Sigmoid colon (tissue), 4 donors: ENCODE measurements at regions not wholly inside any gene's neighbourhood (a gene's known extent, or its start where the extent isn't known, plus 50 kb on each side); places are given as distances from the start of the nearest gene placed in this dataset.
"Not testable (repeated sequence)": the region's sequence is repeated elsewhere in the genome, so short reads cannot be mapped to it uniquely, and the experiment has no call there.

Source experiments
- CTCF ChIP-seq, 4 experiments: fragments of 450-650 bp in 3 of 4; fragments of 200-600 bp in 1 of 4; IDR thresholded peaks; one replicate each; pipeline ENCODE4 v1.5.1; 2016 to 2019; ENCODE audit warnings: antibody characterized with exemption in 4 of 4, mild to moderate bottlenecking in 3 of 4, moderate library complexity in 2 of 4
- POLR2A ChIP-seq, 2 donors: fragments of 450-650 bp; IDR thresholded peaks; one replicate each; pipeline ENCODE4 v1.6.1; 2016; ENCODE audit warnings: antibody characterized with exemption in 2 of 2, mild to moderate bottlenecking in 2 of 2, moderate library complexity in 2 of 2
- POLR2AphosphoS5 ChIP-seq, 4 donors: sonication (generic); formaldehyde crosslinking; IDR thresholded peaks; one replicate each; pipeline ENCODE4 v1.6.1; 2017; ENCODE audit warnings: antibody characterized with exemption in 4 of 4

DNA sequence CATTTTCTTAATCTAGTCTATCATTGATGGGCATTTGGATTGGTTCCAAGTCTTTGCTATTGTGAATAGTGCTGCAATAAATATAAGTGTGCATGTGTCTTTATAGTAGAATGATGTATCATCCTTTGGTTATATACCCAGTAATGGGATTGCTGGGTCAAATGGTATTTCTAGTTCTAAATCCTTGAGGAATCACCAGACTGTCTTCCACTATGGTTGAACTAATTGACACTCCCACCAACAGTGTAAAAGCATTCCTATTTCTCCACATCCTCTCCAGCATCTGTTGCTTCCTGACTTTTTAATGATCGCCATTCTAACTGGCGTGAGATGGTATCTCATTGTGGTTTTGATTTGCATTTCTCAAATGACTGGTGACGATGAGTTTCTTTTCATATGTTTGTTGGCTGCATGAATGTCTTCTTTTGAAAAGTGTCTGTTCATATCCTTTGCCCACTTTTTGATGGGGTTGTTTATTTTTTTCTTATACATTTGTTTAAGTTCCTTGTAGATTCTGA, 374.4 kb upstream of the NT5C1B start:
- TF ChIP-seq CTCF, POLR2A, POLR2AphosphoS5 (IDR thresholded peaks at IDR 0.05): not testable (repeated sequence)
